HG02884 (cell line): ENCODE measurements at regions not wholly inside any gene's neighbourhood (a gene's known extent, or its start where the extent isn't known, plus 50 kb on each side); places are given as distances from the start of the nearest gene placed in this dataset.

ENCODE experiments used
- ATAC-seq: cut with Tn5 transposase; IDR thresholded peaks from one replicate; pipeline ENCODE4 v1.9.1; 2021; ENCODE audit warnings: mild to moderate bottlenecking, moderate library complexity; ENCODE audit not compliant: unreplicated experiment

GRCh38 chr9:86662890-86663468, 284.3 kb downstream of the GAS1 start:
- no peak for ATAC-seq

- no peak for ATAC-seq
Measured at GRCh38 chr9:86660146-86660943, 287.0 kb downstream of the GAS1 start.

GRCh38 chr9:86659413-86660046, 287.8 kb downstream of the GAS1 start:
- ATAC-seq, result no peak

GRCh38 chr9:86655147-86655546, 292.2 kb downstream of the GAS1 start:
- ATAC-seq, result no peak

- ATAC-seq, result no peak
Measured at GRCh38 chr9:86653466-86653865, 293.8 kb downstream of the GAS1 start.

GRCh38 chr9:86652736-86653135, 294.6 kb downstream of the GAS1 start:
- ATAC-seq, result no peak

- ATAC-seq, result no peak
Measured at GRCh38 chr9:86649913-86650312, 295.7 kb upstream of the TUT7 start.

- ATAC-seq, result no peak
Measured at GRCh38 chr9:86648828-86649170, 294.6 kb upstream of the TUT7 start.

- no peak for ATAC-seq
Measured at GRCh38 chr9:86648156-86648827, 294.1 kb upstream of the TUT7 start.

- ATAC-seq, result no peak
Measured at GRCh38 chr9:86645303-86645702, 291.1 kb upstream of the TUT7 start.

- no peak for ATAC-seq
Measured at GRCh38 chr9:86644675-86645034, 290.4 kb upstream of the TUT7 start.

- ATAC-seq, result no peak
Measured at GRCh38 chr9:86643946-86644674, 289.9 kb upstream of the TUT7 start.

GRCh38 chr9:86642721-86643120, 288.5 kb upstream of the TUT7 start:
- no peak for ATAC-seq

GRCh38 chr9:86641970-86642369, 287.8 kb upstream of the TUT7 start:
- no peak for ATAC-seq

GRCh38 chr9:86639899-86640379, 285.7 kb upstream of the TUT7 start:
- ATAC-seq, result no peak

GRCh38 chr9:86639287-86639686, 285.1 kb upstream of the TUT7 start:
- ATAC-seq, result no peak

- ATAC-seq, result no peak
Measured at GRCh38 chr9:86638109-86638508, 283.9 kb upstream of the TUT7 start.

- no peak for ATAC-seq
Measured at GRCh38 chr9:86637515-86637914, 283.3 kb upstream of the TUT7 start.

- no peak for ATAC-seq
Measured at GRCh38 chr9:86636519-86636918, 282.3 kb upstream of the TUT7 start.

GRCh38 chr9:86636038-86636437, 281.8 kb upstream of the TUT7 start:
- no peak for ATAC-seq

GRCh38 chr9:86634501-86634900, 280.3 kb upstream of the TUT7 start:
- ATAC-seq, result no peak
